HG02623 (cell line): ENCODE measurements at regions not wholly inside any gene's neighbourhood (a gene's known extent, or its start where the extent isn't known, plus 50 kb on each side); places are given as distances from the start of the nearest gene placed in this dataset.

Source experiments
- ATAC-seq: cut with Tn5 transposase; IDR thresholded peaks from one replicate; pipeline ENCODE4 v1.9.1; 2021; ENCODE audit warnings: moderate library complexity; ENCODE audit not compliant: unreplicated experiment

DNA sequence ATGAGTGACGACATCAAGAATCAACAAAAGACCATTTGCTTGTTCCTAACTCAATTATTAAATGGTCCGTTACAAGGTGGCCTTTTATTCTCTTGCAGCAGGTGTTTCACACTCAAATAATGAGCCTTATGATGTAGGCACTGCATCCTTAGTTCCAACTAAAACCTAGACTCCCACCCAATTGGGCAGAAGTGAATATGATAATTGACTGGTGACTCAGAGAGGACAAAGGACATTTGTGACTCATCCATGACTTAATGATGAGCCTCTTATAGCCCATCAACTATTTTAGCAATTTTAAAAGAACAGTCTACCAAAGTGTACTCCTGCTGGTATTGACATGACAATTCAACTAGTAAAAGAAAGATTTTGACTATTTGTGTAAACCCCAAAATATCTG lies 1027.8 kb upstream of the PHF14 start:
- ATAC-seq: no peak

DNA sequence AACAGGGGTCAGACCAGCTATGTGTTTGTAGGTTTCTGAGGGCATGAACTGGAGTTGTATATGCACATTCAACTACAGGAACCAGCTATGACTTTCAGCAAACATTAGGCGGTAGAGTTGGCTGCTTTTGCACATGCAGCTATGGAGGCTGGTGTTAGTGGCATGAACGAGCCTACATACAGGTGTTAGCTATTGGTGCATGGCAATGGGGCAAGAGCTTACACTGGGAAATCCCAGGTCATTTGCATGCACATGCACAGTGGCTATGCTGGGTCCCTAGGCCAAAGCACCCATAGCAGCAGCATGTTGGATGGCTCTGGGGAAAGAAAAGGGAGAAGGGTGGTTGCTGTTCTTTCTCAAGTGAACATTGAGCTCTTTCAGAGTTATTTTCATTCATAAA lies 1018.5 kb upstream of the PHF14 start:
- ATAC-seq: no peak

DNA sequence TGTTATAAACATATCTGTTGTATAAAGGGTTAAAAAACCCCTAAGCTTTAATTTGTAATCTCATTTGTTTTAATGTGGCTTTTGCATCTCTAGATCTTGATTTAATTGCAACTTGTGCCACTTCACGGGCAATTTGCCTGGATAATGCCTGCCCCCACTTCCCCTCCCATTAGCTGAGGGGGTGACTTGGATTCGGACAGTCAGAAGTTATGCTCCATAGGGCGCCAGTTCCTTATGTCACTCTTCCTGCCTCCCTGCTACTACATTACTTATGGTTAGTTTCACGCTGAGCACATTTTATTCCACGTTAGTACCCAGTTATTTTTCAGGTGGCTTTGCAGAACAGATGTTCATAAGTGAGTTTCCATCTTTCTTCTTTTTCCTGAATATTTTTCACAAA lies 1015.2 kb upstream of the PHF14 start:
- ATAC-seq: no peak

DNA sequence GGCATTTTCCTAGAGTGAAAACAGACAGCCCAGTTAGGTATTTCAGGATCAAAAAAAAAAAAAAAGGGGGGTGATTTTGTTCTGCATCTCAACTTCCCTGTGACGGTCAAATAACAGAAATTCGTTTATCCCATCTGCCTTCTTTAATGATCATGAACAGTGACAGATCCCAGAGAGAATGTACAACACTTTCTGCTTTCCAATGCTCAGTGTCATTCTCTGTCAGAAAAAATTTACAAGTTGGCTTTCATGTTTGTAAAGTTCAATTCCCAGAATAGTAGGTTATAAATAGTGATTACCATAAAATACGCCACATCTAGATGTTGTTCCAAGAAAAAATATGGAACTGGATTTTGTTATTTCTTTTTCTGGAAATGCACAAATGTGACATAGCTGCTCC lies 1013.2 kb upstream of the PHF14 start:
- no peak for ATAC-seq

DNA sequence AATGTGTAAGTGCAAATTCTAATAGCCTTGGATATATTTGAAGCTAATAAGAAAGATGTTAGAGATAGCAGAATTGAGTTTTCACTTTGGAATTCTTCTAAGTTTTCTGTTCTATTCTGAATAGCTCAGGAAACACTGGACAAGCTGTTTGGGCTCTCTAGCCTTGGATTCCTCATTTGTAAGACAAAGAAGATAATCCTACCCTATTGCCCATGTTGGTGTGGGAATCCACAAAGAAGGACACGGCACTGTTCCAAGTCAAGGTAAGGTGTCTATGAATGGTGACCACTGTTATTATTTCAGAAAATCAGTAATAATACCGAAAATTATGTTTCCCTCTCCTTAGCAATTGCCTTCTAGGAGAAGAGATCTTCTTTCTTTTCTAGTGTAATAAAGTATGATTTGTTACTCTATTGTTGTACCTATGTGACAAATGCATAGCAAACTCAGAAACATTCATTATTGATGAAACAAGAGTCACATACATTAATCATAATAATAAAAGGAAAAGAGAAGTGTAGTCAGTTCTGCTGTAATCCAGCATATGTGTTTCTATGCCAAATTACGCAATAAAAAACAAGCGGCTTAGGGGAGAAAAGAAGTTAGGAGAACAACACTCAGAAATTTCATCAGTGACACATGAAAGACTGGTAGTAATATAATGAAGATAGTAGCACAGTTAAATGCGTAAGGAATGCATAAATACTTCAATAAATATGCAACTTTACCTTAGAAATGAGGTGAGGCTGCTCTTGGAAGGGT lies 1012.3 kb upstream of the PHF14 start:
- ATAC-seq: no peak

DNA sequence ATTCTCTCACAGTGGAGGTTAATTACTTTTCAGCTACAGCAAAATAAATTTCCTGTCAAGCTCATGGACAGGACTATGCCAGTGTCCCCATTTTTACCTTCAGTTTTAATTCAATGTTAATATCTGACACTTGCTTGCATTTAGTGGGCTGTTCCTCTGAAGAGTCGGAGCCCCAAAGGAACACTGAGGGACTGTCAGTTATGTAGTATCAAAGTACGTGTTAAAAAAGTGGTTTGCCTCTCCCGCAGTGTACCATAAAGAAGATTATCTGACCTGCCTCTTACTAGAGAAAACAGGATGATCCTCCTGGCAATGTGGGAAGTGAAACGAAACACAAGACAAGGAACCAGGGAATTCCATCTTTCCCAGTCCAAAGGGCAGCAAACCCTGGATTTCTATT lies 1010.9 kb upstream of the PHF14 start:
- ATAC-seq: no peak

DNA sequence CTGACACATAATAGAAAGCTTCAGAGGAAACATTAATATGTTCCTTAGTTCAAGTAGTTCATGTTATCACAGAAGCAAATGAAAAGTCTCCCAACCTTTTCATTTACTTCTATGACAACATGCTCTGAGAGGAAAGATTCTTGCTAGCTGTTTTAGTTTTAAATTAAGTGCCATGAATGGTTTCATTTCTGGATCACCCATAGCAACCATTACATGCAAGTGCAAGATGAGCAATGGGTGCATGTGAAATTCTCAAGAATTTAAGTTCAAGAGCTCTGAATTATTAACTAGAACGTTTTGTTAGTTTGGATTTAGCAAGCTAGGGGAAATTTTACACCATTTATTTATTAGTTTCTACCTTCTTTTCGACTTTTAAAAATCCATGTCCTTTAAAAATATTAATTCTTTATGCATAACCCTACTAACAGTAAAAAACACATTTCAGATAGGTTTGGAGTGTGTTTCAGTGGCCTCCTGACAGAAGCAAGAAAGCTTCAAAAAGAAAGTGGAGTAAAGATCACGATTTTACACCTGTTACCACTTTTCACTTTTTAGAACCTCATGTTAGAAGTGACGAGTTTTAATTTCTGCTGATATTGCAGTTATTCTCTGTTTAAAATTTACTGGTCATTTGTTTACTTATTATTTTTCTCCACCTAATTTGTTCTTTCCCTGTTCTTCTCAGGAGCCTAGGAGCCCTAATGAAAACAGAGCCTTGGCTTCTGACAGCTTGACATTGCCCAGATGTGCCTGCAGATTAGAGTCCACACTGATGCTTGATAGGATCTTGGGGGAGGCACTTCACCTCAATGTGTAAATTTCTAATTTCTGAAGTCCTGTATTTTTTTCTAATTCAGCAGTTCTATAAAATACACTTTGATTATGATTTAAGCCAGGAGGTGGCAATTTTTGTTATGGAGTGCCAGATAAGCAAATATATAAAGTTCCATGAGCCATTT lies 995.3 kb upstream of the PHF14 start:
- no peak for ATAC-seq

DNA sequence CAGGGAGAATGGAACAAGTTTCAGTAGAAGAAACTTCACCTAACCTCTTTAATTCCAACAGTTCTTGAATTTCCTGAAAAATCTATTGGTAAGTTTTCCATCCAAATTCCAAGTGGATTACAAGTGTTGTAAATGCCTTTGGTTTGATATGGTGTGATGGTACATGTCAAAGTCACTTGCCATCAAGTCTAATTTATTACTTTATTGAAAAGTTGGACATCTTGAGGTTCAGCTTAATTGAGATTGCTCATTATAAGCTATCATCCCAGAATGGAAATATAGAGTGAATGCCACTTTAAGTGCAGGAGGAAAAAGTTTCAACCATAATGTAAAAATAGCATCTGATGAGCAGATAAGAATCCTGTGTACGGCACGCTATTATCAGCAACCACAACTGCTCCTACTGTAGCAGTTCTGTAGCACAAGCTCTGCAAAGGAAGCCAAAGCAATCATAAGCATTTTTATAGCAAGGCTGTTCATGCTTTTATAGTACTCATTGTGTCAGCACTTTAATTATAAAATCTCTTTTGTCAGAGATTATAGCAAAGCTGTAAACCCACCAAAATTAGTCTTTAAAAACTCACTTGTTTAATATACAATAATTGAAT lies 991.8 kb upstream of the PHF14 start:
- ATAC-seq: no peak

DNA sequence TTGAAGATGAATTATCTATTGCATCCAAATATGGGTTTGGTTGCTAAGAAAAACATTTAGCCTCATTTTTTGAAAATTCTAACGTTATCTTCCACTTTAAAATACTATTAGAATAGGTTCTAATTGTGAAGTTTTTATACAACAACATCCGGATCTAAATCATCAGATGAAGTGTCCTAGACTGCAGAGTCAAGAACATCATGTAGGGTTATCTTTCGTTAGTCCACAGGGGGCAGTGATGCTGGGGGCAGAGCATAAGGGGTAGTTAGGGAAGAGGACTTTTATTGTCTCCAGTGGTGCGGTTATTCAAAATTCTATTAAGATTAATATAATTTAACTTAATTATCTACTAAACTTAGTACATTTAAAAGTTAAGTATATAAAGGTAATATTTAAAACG lies 990.6 kb upstream of the PHF14 start:
- ATAC-seq: no peak

DNA sequence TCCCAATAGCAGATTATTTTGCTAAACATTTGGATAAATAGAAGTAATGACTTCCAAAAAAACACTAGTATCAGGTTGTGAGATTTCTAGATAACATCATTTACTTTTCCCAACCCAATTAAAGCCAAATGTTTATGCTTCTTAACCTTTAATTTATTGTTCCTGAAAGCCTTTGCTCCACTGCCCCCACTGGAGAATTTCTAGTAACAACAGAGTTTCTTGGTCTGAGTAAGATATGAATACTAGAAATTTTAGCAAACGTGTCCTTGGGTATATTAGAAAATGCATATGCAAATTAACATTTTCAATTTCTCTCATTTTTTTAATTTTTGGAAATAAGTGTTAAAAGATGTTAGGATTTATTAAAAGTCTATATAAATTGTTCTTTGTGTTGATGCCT lies 958.0 kb upstream of the PHF14 start:
- ATAC-seq: no peak

DNA sequence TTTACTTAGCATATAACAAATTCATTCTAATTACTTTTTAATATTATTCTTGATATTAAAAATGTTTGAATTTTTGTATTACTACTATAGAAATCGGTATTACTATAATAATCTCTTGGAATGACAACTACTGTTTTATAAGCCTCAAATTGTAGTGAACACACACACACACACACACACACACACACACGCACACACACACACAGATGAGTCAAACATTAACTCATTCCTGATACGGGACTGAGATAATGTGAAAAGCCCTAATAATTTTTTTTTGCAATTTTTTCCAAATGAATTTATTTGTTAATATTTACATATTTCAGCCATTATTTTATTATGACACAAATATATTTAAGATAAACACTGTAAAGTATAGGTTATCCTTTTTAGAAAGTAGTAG lies 951.2 kb upstream of the PHF14 start:
- no peak for ATAC-seq

DNA sequence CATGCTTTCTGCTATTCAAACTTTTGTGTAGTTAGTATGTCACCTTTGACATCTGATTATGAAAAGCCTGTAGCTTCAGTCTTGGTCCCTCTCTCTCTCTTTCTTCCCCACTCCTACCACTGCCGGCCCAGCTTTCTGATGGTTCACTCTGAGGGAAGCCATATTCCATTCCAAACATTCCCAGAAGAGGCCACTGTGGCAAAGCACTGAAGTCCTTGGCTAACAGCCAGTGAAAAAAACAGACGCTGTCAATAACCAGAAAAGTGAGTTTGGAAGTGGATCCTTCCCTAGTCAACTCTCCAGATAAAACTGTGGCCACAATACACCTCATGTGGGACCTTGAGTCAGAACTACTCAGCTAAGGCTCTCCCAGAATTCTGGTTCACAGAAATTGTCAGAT lies 950.7 kb upstream of the PHF14 start:
- no peak for ATAC-seq

DNA sequence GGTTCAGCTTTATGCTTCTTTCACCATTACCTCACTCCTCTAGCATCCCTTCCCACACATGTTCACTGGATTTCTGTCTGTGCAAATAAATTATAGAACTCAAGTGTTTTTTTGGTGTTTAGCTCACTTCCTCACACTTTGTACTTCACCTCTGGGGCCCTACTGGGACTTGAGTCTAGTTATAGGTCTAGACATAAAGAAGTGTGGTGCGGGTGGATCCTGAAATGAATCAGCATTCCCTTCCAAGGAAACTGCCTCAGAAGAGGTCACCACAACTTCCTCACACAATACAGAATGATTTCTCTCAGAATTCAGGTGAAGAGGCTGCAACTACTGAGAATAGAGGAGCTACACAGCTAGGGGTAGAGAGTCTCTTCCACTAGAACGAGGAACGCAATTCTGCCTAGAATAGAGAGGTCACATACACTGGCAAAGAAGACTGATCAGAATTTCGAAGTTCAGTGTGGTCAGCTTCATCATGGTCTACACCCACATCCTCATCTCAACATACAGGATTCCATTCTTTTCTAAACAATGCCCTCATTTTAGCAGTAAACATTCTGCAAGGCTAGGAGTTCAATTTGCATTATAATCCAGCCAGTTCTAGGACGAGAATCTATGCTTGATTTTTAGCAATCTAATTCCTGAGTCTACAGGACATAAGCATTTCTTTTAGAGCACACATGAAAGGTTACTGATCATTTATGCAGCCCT lies 938.7 kb upstream of the PHF14 start:
- no peak for ATAC-seq

DNA sequence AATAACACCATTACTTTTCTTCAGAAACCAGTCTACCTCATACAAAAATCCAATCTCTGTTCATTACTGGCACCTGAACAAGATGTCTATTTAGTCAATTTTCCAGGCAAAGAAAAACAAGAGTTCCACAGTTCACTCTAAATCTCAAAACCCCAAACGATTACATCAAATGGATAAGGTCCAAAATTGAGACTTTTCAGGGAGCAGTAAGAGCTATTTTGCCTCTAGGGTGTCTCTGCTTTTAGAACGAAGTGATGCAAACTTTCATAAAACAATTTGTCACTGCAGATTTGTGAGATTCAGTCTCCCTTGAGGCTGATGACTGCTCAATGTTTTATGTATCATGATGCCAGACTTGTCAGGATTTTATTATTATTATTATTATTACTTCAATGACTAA lies 937.0 kb upstream of the PHF14 start:
- ATAC-seq: no peak

DNA sequence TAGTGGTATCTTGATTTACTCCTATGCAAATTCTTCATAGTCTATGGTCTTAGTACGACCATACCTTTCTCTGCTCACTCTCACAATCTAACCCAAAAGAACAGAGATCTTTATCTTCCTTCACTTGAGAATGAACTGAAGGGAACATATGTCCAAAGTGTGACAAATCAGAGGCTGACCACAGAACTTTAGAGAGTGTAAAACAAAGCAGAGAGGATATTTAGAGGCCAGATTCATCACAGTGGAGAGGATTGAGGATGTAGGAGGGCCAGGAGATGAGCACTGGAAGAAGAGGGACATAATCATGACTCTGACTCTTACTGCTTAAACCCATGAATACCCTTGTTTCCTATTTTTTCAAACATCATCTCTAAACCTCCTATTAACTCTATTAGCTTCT lies 935.3 kb upstream of the PHF14 start:
- ATAC-seq: no peak

DNA sequence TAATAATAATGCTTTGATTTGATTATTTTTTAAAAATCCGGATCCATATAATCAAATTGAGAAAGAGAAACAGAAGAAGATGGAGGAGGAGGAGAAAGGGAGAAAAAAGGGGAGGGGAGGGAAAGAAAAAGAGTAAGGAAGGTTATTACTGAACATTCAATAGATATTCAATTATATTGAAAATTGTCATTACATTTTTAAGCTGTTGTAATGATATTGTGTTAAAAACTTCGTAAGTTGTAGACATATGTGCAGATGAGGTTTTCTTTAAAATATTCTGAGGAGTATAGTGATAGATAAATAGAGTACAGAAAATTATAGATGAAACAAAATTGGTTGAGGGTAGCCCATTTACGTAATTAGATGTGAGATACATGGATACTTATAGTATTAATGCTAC lies 933.0 kb upstream of the PHF14 start:
- ATAC-seq: no peak

DNA sequence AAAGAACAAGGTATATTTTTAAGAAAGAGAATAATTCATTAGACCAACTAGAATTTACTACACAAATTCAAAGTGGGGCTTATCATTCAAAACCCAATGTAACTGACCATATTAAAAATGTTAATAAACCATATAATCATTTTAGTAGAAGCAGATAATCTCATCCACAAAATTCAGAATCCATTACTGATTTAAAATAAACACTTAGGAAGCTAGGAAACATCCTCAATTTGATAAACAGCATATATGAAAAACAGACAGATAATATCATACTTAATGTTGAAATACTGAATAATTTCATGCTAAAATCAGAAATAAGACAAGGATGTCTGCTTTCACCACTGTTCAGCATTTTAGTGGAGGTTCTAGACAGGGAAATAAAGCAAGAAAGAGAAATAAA lies 902.8 kb upstream of the PHF14 start:
- ATAC-seq: no peak

DNA sequence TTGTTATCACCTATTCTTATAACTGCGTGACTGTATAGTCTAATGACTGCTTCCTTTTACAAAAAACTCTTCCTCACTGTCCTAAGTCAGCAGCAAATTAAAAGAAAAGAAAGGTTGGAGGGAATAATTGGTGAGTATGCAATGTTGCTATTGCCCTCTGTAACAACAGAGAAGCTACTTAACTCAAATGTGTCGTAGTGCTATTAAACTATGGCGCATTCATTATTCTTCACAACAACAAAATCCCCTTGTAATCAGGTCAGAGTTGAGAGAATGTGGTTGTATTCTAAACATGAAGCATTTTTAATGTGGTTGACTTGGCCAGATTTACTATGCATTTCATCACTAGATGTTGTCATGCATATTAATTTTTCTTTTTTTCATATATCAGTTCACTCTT lies 897.8 kb upstream of the PHF14 start:
- ATAC-seq: no peak

DNA sequence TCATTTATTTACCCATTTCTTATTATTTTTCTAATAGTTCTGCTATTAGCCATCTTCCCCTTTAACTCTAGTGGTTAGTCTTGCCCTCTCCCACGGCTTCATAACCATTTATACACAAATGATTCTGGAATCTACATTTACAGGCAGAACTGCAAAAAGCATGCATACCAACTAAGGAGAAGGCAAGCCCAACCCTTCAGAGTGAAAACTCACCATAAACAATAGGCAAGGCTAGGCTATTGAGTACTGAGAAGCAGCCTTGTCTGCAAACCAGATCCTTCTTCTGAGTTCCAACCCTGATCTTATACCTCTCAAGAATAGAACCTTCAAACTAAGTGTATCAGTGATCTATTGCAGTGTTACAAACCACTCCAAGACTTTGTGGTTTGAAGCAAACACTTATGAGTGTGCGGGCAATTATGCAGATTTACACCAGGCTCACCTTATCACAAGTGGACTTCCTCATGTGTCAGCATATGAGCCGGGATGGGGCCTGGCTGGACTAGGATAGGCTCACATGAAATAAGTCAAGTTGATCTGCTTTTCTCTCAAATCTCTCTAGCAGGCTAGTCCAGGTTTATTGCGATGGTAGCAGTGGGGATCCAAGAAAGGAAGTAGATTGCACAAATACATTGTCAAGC lies 896.9 kb upstream of the PHF14 start:
- ATAC-seq: no peak

DNA sequence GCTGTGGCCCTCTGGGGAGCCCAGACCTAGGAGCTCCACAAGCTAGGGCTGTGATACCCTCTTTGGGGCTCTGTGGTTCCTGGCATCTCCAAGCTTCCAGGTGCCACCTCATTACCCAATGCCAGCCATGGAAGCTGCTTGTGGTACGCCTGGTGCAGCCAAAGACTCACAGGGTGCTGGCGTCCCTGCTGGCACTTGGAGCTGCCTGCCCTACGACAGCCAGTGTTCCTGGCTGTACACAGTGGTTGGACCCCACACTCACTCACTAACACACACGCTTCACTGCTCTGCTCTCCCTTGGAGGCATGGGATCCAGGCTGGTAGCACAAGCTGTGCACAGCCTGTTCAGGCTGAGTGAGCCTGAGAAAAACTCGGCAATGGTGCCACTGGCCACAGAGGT lies 894.1 kb upstream of the PHF14 start:
- ATAC-seq: no peak

DNA sequence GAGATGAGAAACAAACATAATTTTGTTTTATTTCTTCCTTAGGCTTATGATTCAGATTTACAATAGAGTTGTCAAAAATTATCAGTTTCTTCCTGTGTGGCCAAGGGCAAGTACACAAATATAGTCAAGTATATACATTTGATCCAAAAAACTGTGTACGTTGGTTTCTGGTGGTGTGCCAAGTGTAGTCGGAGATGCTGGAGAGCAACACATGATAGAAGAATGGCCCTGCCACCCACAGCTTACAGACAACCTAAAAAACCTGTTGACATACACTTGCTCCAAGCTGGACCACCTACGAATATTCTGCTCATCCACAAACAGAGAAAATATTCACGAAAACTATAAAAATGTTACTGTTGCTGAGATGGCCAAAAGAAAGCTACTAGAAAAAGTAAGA lies 890.8 kb upstream of the PHF14 start:
- ATAC-seq: no peak
